HG02885 (cell line): ENCODE measurements at regions not wholly inside any gene's neighbourhood (a gene's known extent, or its start where the extent isn't known, plus 50 kb on each side); places are given as distances from the start of the nearest gene placed in this dataset.
"Not testable (repeated sequence)": the region's sequence is repeated elsewhere in the genome, so short reads cannot be mapped to it uniquely, and the experiment has no call there.

Experiments used
- ATAC-seq: cut with Tn5 transposase; IDR thresholded peaks from one replicate; pipeline ENCODE4 v1.9.1; 2021; ENCODE audit warnings: mild to moderate bottlenecking; ENCODE audit not compliant: unreplicated experiment, poor library complexity

DNA sequence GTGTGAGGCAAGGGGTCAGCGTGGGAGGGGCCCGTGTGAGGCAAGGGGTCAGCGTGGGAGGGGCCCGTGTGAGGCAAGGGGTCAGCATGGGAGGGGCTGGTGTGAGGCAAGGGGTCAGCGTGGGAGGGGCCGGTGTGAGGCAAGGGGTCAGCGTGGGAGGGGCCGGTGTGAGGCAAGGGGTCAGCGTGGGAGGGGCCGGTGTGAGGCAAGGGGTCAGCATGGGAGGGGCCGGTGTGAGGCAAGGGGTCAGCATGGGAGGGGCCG is 119.2 kb downstream of the SEPTIN14 start:
- ATAC-seq = not testable (repeated sequence)

DNA sequence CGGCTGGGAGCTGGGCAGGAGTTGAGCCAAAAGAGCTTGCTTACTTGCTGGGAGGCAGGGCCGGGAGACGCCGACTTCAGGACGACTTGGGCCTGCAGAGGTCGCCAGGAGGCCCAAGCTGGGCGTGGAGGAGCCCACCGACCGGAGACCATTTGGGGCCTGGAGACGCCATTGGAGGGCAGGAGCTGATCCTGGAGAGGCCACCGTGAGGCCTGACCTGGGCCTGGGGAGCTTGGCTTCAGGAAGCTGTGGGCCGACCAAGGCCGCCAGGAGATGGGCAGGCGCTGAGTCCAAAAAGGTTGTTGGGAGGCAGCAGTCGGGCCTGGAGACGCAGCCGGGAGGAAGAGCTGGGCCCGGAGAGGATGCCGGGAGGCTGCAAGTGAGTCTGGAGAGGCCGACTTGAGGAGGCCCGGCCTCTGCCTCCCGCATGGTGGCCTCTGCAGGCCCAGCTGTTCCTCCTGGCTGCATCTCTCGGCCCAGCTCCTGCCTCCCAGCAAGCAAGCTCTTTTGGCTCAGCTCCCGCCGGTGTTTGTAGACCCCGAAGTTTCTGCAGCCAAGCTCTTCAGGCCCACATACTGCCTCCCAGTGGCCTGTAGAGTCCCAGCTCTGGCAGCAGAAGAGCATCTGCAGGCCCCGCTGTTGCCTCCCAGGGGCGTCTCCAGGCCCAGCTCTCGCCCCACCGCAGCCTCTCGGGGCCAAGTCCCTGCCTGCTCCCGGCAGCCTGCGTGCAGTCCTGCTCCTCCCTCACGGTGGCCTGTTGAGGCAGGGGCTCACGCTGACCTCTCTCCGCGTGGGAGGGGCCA is 119.7 kb downstream of the SEPTIN14 start:
- ATAC-seq = not testable (repeated sequence)

DNA sequence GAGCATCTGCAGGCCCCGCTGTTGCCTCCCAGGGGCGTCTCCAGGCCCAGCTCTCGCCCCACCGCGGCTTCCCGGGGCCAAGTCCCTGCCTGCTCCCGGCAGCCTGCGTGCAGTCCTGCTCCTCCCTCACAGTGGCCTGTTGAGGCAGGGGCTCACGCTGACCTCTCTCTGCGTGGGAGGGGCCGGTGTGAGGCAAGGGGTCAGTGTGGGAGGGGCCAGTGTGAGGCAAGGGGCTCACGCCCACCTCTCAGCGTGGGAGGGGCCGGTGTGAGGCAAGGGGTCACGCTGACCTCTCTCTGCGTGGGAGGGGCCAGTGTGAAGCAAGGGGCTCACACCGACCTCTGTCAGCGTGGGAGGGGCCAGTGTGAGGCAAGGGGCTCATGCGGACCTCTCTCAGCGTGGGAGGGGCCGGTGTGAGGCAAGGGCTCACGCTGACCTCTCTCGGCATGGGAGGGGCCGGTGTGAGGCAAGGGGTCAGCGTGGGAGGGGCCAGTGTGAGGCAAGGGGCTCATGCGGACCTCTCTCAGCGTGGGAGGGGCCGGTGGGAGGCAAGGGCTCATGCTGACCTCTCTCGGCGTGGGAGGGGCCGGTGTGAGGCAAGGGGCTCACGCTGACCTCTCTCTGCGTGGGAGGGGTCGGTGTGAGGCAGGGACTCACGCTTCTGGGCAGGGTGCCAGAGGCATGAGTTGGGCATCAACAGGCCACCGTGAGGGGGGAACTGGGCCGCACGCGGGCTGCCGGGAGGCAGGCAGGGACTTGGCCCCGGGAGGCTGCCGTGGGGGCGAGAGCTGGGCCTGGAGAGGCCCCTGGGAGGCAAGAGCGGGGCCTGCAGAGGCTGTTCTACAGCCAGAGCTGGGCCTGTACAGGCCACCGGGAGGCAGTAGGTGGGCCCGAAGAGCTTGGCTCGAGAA is 120.6 kb downstream of the SEPTIN14 start:
- not testable (repeated sequence) for ATAC-seq

DNA sequence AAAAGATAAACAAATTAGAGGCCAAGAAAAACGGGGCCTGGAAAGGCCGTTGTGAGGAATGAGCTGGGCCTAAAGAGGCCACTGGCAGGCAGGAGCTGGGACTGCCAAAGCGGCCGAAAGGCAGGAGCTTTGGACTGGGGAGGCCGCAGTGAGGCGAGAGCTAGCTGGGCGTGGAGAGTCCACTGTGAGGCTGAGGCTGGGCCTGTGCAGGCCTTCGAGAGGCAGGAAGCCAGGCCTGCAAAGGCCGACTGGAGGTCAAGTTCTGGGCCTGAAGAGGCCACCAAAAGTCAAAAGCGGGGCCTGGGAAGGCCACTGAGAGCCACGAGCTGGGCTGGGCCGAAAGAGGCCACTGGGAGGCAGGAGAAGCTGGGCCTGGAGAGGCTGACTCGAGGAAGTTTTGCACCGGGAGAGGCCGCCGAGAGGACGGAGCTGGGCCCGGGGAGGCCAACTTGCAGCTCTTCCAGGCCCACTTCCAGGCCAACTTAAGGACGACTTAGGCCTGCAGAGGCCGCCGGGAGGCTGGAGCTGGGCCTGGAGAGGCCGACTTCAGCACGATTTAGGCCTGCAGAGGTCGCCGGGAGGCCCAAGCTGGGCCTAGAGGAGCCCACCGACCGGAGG is 121.8 kb downstream of the SEPTIN14 start:
- not testable (repeated sequence) for ATAC-seq

DNA sequence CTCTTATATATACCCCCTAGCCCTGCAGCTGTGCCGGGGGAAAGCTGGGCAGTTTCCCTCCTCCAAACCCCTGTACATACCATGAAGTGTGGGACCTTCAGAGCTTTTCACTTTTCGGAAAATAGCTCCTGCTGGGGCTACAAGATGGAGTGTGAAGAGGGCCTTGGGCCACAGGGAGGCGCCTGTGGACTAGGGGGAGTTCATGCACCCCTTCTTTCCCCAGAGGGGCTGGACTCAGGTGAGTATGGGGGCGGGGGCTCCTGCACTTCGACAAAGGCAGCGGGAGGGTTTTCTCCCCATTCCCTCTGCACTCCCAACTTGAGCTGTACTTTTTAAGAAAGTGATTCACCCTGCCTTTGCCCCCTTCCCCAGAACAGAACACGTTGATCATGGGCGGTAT is 122.5 kb downstream of the SEPTIN14 start:
- not testable (repeated sequence) for ATAC-seq

DNA sequence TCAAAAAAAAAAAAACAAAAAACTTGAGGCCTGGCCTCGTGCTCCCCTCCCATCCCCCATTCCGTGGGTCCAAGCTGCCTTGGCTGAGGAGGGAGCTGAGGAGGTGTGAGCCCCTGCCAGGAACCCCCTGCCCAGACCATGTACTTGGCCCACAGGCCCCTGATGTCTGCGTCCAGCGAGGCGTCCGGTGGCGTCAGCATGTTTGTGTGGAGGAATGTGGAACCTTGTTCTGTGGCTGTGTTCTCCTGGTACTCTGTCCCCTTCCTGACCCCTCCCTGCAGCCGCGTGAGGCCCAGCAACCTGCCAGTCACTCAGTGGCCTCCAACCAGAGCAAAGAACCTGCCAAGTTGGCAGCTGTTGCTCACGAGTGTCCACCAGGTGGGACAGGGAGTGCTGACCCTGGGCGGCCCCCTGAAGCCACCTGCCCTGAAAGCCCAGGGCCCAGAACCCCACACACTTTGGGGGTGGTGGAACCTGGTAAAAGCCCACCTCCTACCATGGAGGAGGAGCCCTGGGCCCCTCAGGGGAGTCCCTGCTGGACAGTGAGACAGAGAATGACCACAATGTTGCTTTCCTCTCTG is 125.8 kb downstream of the SEPTIN14 start:
- ATAC-seq = not testable (repeated sequence)

DNA sequence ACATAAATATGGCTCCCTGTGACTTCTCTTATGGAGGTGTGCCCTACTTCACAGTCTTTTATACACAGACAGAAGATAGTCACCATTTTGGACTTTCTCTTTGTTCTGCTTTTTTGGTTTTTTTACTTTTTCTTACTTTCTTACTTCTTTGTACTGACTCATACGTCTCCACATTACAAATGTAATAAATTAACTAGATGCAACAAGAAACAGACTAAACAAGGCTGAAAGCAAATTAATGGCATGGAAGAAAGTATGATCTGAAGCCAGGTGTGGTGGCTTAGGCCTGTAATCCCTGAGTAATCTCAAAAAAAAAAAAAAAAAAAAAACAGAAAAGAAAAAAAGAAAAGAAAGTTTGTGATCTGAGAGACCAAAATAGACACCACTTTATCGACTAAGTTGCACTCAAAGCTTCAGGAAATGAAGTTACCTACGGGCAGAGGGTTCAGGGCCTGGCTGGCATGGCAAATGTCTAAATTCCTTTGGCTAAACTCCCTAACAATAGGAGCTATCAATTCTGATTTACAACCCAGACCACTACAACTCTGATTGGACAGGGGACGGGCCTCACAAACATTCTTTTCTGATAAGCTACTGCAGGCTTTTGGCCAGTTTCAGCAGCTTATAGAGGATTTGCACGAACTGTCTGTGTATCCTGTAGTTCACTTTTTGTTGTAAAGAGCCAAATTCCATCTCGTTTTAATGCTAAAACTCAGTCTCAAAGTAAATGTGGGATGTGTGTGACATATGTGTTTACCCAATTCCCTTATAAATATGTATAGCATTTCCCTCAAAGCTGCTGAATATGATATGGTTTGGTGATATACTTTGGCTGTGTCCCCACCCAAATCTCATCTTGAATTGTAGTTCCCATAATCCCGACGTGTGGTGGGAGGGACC is 129.1 kb downstream of the SEPTIN14 start:
- no peak for ATAC-seq

DNA sequence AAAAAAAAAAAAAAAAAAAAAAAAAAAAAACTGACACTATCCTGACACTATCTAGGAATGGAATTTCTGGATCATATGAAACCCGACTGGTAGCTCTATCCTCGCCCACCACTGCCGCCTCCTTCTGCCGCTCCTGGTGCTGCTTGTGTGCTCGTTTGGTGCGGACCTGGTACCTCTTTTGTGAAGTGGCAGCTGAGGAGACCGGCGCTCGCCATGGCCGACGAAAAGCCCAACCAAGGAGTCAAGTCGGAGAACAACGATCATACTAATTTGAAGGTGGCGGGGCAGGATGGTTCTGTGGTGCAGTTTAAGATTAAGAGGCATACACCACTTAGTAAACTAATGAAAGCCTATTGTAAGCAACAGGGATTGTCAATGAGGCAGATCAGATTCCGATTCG is 130.6 kb downstream of the SEPTIN14 start:
- ATAC-seq = no peak

DNA sequence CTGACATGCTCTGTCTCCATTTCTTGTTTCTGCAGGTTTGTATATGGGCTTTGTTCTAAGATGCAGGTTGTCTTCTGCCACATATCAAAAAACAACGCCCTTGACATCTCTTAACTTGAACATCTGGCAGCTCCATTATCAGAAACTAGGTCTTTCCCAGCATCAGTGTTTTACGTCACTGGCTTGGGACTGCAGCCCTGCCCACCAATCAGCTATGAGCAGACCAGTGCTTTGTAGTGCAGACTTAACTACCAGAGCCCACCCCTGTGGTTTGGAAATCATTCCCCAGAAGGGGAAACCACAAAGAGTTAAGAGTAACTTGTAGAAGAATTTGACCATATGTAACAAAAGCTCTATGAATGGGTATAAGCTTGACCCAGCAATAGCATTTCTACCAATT is 132.4 kb downstream of the SEPTIN14 start:
- no peak for ATAC-seq

DNA sequence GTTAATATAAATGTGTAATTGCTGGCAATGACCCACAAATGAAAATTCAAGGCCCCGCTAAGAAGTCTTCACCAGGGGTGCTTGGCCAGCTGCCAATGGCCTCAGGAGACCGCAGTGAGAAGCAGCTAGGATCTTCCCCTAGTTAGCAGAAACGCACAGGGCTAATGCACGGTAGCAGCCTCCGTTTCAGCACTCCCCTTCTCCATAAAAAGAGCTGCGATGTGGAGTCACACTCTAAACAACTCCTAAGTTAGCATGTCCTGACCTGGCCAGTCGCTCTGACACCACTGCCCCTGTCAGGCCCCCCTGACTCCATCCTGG is 139.0 kb downstream of the SEPTIN14 start:
- ATAC-seq = no peak

DNA sequence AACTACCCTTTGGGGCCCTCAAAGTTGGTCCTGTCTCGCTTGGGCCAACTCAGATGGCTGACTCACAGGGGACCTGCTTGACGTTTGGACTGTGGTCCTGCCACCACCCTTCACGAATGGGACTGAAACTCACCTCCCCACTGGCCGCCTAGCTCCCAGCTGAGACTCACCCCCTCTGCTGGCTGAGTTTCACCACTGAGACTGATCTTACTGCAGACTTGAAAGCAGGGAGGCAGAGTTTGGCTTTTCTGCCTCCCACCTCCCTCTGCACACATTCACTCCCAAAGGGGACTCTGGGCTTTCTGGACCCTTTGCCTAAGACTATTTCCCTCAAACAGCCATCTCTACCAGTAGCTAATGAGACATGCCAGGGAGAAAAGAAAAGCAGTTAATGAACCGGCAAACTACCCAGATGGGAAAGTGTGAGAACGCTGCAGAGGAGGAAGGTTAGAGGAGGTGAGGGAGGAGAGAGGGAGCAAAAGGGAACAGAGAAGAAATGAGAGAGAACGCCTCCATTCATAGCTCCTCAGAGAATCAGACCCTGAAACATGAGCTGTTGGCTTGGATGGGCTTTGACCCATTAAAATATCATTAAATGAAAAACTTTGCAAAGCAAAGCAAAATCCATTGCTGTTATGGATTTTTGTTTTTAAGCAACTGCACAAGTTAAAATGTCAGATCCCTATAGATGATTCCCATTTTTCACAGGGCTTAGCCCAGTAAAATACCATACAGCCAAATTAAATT is 139.5 kb downstream of the SEPTIN14 start:
- ATAC-seq = peak; percentile 99

DNA sequence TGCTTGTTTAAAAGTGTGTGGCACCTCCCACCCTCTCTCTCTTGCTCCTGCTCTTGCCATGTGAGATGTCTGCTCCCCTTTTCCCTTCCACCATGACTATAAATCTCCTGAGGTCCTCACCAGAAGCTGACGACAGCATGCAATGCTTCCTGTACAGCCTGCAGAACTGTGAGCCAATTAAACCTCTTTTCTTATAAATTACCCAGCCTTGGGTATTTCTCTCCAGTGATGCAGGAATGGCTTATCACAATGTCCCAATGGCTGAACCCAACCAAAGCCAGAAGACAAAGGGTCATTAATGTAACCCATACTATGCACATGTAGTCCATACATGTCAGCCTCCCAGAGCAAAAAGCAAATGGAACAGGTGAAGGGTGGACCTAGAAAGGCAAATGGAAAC is 141.5 kb downstream of the SEPTIN14 start:
- not testable (repeated sequence) for ATAC-seq

DNA sequence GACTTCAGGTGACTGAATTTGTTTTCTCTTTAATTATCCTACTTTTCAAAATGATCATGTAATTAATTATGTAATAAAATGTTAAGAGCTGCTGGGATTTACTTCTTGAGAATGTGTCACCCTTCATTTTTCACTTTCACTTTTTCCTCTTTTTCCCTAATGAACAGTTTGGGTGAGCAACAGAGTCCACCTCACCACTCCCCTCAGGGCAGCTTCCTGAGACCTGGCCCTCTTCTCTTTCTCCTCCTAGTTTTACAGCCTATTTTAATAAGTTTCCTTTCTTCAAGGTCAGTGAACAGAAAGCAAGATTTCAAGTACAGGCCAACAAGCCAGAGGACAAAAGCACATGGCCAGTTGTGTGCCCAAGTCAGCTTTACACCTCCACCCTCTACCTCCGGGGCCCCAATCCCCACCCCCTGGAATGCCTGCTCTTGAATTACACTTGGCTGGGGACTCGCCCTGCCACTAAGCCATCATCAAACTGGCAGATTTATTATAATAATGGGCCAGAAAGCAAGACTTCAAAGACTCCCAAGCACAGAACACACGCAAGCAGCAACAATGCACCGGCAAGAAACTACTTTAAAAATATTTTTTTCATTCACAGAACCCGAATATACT is 143.1 kb upstream of the VOPP1 start:
- not testable (repeated sequence) for ATAC-seq

DNA sequence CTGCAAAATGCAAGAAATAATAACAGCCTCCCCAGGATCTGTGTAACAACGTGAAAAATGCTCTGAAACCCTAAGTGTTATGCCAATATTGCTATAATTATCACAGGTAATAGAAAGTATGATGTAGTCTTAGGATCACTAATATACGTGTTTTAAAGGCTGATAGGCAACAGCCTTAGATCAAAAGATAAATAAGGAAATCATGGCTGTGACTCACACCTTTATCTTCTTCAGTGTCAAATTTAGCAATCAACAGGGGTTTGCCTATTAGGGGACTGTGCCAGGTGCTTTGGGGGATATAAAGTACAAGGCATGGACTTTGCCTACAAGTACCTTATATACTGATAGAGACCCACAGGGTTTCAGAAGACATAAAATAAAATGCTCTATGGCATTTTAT is 142.1 kb upstream of the VOPP1 start:
- not testable (repeated sequence) for ATAC-seq

DNA sequence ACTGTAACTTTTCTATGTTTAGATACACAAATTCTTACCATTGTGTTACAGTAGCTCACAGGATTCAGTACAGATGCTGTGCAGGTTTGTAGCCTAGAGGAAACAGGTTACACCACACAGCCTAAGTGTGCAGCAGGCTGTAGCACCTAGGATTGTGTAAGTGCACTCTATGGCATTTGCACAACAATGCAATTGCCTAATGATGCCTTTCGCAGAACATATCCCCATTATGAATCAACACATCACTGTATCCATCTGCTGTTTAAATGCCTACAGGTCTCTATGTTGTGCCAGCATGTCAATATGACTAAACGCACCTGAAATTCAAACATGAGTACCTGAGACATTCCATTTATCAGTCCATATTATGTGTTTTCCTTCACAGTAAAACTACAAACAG is 138.0 kb upstream of the VOPP1 start:
- not testable (repeated sequence) for ATAC-seq

DNA sequence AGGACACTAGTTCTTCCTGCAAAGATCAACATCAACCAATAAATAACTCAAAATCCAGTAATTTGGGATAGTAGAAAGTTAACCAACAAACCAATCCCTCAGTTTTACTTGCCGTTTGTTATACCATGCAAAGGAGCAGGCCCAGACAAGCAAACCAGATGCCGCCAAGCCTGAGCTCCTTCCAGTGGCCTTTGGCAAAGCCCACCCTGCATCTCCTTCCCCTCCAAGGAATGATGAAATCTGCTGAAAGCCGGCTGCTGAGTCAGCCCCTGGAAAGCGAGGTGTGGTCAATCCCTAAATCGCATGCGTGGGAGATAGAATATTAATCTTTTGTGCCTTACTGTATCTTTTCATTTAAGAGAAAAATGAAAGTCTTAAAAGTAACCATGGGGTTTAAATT is 135.7 kb upstream of the VOPP1 start:
- ATAC-seq = not testable (repeated sequence)

DNA sequence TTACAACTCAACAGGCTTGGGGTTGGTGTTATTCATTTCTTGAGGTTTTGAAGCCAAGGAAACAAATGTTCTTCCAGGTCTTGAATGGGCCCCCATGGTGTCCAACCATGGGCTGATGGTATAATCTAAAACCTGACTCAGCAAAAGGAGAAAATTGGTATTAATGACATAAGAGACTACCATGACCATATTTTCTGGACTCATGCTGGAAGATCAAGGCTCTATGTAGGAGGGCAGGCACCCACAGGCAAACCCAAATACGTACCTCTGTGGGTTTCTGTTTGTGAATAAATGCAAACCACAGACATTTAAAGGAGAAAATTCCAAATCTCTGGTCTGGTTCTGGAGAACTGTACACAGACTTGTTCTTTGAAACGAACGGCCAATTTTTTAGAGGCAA is 135.1 kb upstream of the VOPP1 start:
- ATAC-seq = not testable (repeated sequence)

DNA sequence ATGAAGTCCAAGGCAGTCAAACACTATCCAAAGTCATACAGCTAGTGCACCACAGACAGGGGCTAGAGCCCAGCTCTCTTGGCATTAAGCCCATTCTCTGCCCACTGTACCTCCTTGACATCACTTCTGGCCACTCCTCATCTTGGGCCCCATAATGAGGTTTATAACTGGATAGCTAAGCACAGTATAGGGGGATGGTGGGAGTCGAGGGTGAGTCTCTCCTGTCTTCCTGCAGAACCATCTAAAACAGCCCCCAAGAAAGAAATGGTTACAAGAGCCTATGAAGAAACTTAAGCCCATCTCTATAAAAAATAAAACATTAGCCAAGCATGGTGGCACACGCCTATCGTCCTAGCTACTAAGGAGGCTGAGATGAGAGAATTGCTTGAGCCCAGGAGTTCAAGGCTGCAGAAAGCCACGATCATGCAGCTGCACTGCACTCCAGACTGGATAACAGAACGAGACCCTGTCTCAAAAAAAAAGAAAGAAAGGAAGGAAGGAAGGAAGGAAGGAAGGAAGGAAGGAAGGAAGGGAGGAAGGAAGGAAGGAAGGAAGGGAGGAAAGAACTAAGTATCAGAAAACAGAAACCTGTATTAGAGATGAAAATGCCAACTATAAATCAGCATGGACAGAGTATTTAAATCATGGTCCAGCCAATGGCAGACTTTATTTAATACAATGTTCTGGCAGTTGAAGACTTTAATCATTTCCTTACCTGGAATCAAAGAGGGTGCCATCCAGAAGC is 134.3 kb upstream of the VOPP1 start:
- ATAC-seq = not testable (repeated sequence)
